Cardiac muscle cell (in vitro differentiated cells and primary cell): ENCODE measurements at regions not wholly inside any gene's neighbourhood (a gene's known extent, or its start where the extent isn't known, plus 50 kb on each side); places are given as distances from the start of the nearest gene placed in this dataset.

Experiments
- DNase-seq, 2 donors: peaks; one replicate each; pipeline versions ENCODE4 v3.0.0 to v3.0.0-alpha.2; 2010 to 2017; ENCODE audit warnings: low read depth in 1 of 2, low spot score in 1 of 2
- H3K27ac ChIP-seq: fragments of 200-600 bp; sonication (generic); 2 replicates; pipeline ENCODE4 v1.5.1; 2016
- H3K27me3 ChIP-seq: fragments of 200-600 bp; sonication (generic); 2 replicates; pipeline ENCODE4 v1.6.0; 2016; ENCODE audit warnings: control low read depth
- H3K36me3 ChIP-seq: fragments of 200-600 bp; sonication (generic); 2 replicates; pipeline ENCODE4 v1.5.1; 2016; ENCODE audit warnings: control low read depth
- H3K4me1 ChIP-seq: fragments of 200-600 bp; sonication (generic); 2 replicates; pipeline ENCODE4 v1.8.1; 2017; ENCODE audit warnings: low read depth, mild to moderate bottlenecking, mixed run types
- H3K4me3 ChIP-seq: fragments of 200-600 bp; sonication (generic); 2 replicates; pipeline ENCODE4 v1.5.1; 2016; ENCODE audit warnings: mild to moderate bottlenecking
- H3K9me3 ChIP-seq: fragments of 200-600 bp; sonication (generic); 2 replicates; pipeline ENCODE4 v1.5.1; 2017; ENCODE audit warnings: low read depth, mild to moderate bottlenecking, control low read depth
- CTCF ChIP-seq: IDR thresholded peaks from 2 replicates; pipeline ENCODE4 v1.5.1; 2012; ENCODE audit warnings: low read depth, mild to moderate bottlenecking, low read length

- no peaks in the 10 kb centered on the region for H3K4me1 ChIP-seq
- TF ChIP-seq CTCF = no peak
- H3K27ac ChIP-seq = no peak overlapping the region
- no peak for DNase-seq
- no peak overlapping the region for H3K4me3 ChIP-seq
- H3K27me3 ChIP-seq = no peaks in the 10 kb centered on the region
- H3K36me3 ChIP-seq = no peaks in the 10 kb centered on the region
- H3K9me3 ChIP-seq = no peaks in the 10 kb centered on the region
Observed at GRCh38 chr1:217946511-217946910, 315.4 kb downstream of the SPATA17 start.

GRCh38 chr1:217948741-217949140, 317.6 kb downstream of the SPATA17 start:
- DNase-seq = no peak
- Histone ChIP-seq H3K27me3 (no peaks in the 10 kb centered on the region), H3K36me3 (no peaks in the 10 kb centered on the region), H3K4me1 (no peaks in the 10 kb centered on the region), H3K4me3 (no peak overlapping the region), H3K9me3 (no peaks in the 10 kb centered on the region), H3K27ac (no peak overlapping the region)
- no peak for TF ChIP-seq CTCF

- no peaks in the 10 kb centered on the region for H3K9me3 ChIP-seq
- H3K4me3 ChIP-seq = no peak overlapping the region
- TF ChIP-seq CTCF = no peak
- H3K4me1 ChIP-seq = no peaks in the 10 kb centered on the region
- H3K27ac ChIP-seq = no peak overlapping the region
- no peak for DNase-seq
- H3K27me3 ChIP-seq = no peaks in the 10 kb centered on the region
- no peaks in the 10 kb centered on the region for H3K36me3 ChIP-seq
Observed at GRCh38 chr1:217953330-217953729, 322.2 kb downstream of the SPATA17 start.

GRCh38 chr1:217953922-217954321, 322.8 kb downstream of the SPATA17 start:
- no peak for DNase-seq
- no peaks in the 10 kb centered on the region for H3K36me3 ChIP-seq
- H3K27me3 ChIP-seq = no peaks in the 10 kb centered on the region
- no peak overlapping the region for H3K4me3 ChIP-seq
- H3K27ac ChIP-seq = no peak overlapping the region
- H3K4me1 ChIP-seq = no peaks in the 10 kb centered on the region
- no peaks in the 10 kb centered on the region for H3K9me3 ChIP-seq
- TF ChIP-seq CTCF = no peak

GRCh38 chr1:217955723-217956122, 324.6 kb downstream of the SPATA17 start:
- H3K27ac ChIP-seq = no peak overlapping the region

More at GRCh38 chr1:217955723-217956122, 324.6 kb downstream of the SPATA17 start:
- Histone ChIP-seq H3K4me1 (no peaks in the 10 kb centered on the region), H3K4me3 (no peak overlapping the region), H3K9me3 (no peaks in the 10 kb centered on the region), H3K27me3 (no peaks in the 10 kb centered on the region), H3K36me3 (no peaks in the 10 kb centered on the region)
- TF ChIP-seq CTCF = no peak
- DNase-seq = no peak
